ENCODE measurements at regions not wholly inside any gene's neighbourhood (a gene's known extent, or its start where the extent isn't known, plus 50 kb on each side); places are given as distances from the start of the nearest gene placed in this dataset.

DNA sequence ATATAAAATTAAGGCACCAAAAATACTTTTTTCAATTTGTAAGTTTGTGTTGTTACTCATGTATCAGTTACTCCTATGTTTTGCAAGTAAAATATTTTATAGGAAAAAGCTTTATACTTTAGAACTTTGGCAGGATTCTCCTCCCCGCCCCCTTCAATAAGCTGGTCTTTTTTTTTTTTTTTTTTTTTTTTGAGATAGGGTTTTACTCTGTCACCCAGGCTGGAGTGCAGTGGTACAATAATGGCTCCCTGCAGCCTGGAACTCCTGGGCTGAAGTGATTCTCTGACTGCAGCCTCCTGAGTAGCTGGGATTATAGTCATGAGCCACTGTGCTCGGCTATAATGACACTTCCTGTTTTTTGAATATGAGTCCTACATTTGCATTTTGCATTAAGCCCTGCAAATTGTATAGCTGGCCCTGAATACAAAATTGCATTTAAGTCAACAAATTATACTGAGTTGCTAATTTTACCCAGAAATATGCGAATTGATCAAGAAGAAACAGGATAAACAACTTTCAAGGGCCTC, 192.9 kb downstream of the PIK3R1 start:
- Mint-ChIP-seq H3K27ac (no peak overlapping the region), H3K9me3 (no peaks in the 10 kb centered on the region), H3K4me1 (peaks cover 12 to 26% (median 14%) of the 10 kb centered on the region in 7 donors), H3K27me3 (peaks cover 0 to 8% (median 0%) of the 10 kb centered on the region in 5 donors), H3K4me3 (no peak overlapping the region), H3K36me3 (peaks cover 0 to 4% (median 0%) of the 10 kb centered on the region in 5 donors)
- H3K4me1 ChIP-seq (ENCODE audit: control insufficient read depth in 2 of 2, insufficient read depth in 2 of 2, low read length in 2 of 2): peaks cover 8 to 18% of the 10 kb centered on the region in 2 donors
- intact Hi-C loops (cut with micrococcal nuclease): no loop called here
- no peak overlapping the region for H3K27ac ChIP-seq (ENCODE audit: low read depth, low read length)
- no peak overlapping the region for H3K4me3 ChIP-seq (ENCODE audit: low read length)
- no peak for DNase-seq
- ATAC-seq: no peak
- ChIA-PET POLR2A (no interaction called here), CTCF (interaction anchor here (1.1 kb wide), 1 partner anchor 11 kb away, joined by 3 read pairs; no protein-coding TSS in a partner anchor)
- H3K27me3 ChIP-seq (ENCODE audit: control insufficient read depth in 2 of 2, insufficient read depth in 2 of 2, low read length in 2 of 2): no peaks in the 10 kb centered on the region
- no peaks in the 10 kb centered on the region for H3K36me3 ChIP-seq (ENCODE audit: control insufficient read depth in 2 of 3, insufficient read depth in 3 of 3, low read length in 3 of 3)
- no peaks in the 10 kb centered on the region for H3K9me3 ChIP-seq (ENCODE audit: control insufficient read depth in 2 of 3, low read length in 3 of 3)

DNA sequence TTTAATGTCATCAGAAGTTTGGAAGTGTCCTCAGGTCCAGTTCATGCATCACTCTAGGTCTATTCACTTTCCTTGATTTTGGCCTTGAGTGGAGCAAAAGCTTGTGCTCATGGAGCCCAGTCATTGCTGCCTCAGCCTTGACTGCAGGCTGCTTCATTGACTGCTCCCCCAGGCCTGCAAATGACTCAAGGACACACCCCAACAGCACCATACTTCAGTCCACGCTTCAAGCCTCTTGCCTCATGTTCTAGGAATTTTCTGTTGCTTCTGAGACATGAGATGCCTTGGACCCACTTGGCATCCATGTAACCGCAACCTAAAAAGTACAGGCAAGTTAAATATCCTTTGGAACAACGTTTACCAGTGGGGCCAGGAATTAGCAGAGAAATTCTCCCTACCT, 193.7 kb downstream of the PIK3R1 start:
- ChIA-PET POLR2A (interaction anchor here (0.6 kb wide), 1 partner anchor 1186 kb away, joined by 3 read pairs; no protein-coding TSS in a partner anchor), CTCF (interaction anchor here (1.1 to 1.2 kb wide), 2 partner anchors 9 to 10 kb away, joined by 3 read pairs; no protein-coding TSS in a partner anchor)
- peak overlapping the region in 1 of 10 donors; percentile 17 for H3K4me3 Mint-ChIP-seq
- H3K27me3 Mint-ChIP-seq: peaks cover 0 to 8% (median 0%) of the 10 kb centered on the region in 5 donors
- DNase-seq (no peak), ATAC-seq (no peak)
- H3K9me3 ChIP-seq (ENCODE audit: control insufficient read depth in 2 of 3, low read length in 3 of 3): no peaks in the 10 kb centered on the region
- peaks cover 0 to 4% (median 0%) of the 10 kb centered on the region in 5 donors for H3K36me3 Mint-ChIP-seq
- no peak overlapping the region for H3K27ac Mint-ChIP-seq
- H3K4me3 ChIP-seq (ENCODE audit: low read length): no peak overlapping the region
- H3K27me3 ChIP-seq (ENCODE audit: control insufficient read depth in 2 of 2, insufficient read depth in 2 of 2, low read length in 2 of 2): no peaks in the 10 kb centered on the region
- no peaks in the 10 kb centered on the region for H3K9me3 Mint-ChIP-seq
- peaks cover 8 to 18% of the 10 kb centered on the region in 2 donors for H3K4me1 ChIP-seq (ENCODE audit: control insufficient read depth in 2 of 2, insufficient read depth in 2 of 2, low read length in 2 of 2)
- H3K27ac ChIP-seq (ENCODE audit: low read depth, low read length): no peak overlapping the region
- H3K4me1 Mint-ChIP-seq: peaks cover 12 to 26% (median 14%) of the 10 kb centered on the region in 7 donors
- H3K36me3 ChIP-seq (ENCODE audit: control insufficient read depth in 2 of 3, insufficient read depth in 3 of 3, low read length in 3 of 3): no peaks in the 10 kb centered on the region
- intact Hi-C loops (cut with micrococcal nuclease): no loop called here

DNA sequence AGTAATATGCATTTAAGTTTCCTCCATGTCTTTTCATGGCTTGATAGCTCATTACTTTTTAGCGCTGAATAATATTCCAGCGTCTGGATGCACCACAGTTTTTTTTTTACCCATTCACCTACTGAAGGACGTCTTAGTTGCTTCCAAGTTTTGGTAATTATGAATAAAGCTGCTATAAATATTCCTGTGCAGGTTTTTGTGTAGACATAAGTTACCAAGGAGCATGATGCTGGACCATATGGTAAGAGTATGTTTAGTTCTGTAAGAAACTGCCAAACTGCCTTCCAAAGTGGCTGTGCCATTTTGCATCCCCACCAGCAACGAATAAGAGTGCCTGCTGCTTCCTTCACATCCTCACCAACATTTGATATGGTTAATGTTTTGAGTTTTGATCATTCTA, 195.6 kb downstream of the PIK3R1 start:
- POLR2A ChIA-PET: no interaction called here
- DNase-seq (no peak), ATAC-seq (no peak)
- CTCF ChIA-PET: no interaction called here
- H3K4me3 Mint-ChIP-seq: no peak overlapping the region
- H3K36me3 ChIP-seq (ENCODE audit: control insufficient read depth in 2 of 3, insufficient read depth in 3 of 3, low read length in 3 of 3): no peaks in the 10 kb centered on the region
- H3K4me1 Mint-ChIP-seq: peaks cover 13 to 23% (median 22%) of the 10 kb centered on the region in 7 donors
- intact Hi-C loops (cut with micrococcal nuclease): no loop called here
- no peak overlapping the region for H3K4me3 ChIP-seq (ENCODE audit: low read length)
- peaks cover 0 to 4% (median 0%) of the 10 kb centered on the region in 5 donors for H3K36me3 Mint-ChIP-seq
- peaks cover 8 to 18% of the 10 kb centered on the region in 2 donors for H3K4me1 ChIP-seq (ENCODE audit: control insufficient read depth in 2 of 2, insufficient read depth in 2 of 2, low read length in 2 of 2)
- H3K9me3 ChIP-seq (ENCODE audit: control insufficient read depth in 2 of 3, low read length in 3 of 3): no peaks in the 10 kb centered on the region
- no peaks in the 10 kb centered on the region for H3K27me3 ChIP-seq (ENCODE audit: control insufficient read depth in 2 of 2, insufficient read depth in 2 of 2, low read length in 2 of 2)
- no peaks in the 10 kb centered on the region for H3K9me3 Mint-ChIP-seq
- H3K27ac Mint-ChIP-seq: no peak overlapping the region
- no peak overlapping the region for H3K27ac ChIP-seq (ENCODE audit: low read depth, low read length)
- peaks cover 0 to 8% (median 0%) of the 10 kb centered on the region in 5 donors for H3K27me3 Mint-ChIP-seq

DNA sequence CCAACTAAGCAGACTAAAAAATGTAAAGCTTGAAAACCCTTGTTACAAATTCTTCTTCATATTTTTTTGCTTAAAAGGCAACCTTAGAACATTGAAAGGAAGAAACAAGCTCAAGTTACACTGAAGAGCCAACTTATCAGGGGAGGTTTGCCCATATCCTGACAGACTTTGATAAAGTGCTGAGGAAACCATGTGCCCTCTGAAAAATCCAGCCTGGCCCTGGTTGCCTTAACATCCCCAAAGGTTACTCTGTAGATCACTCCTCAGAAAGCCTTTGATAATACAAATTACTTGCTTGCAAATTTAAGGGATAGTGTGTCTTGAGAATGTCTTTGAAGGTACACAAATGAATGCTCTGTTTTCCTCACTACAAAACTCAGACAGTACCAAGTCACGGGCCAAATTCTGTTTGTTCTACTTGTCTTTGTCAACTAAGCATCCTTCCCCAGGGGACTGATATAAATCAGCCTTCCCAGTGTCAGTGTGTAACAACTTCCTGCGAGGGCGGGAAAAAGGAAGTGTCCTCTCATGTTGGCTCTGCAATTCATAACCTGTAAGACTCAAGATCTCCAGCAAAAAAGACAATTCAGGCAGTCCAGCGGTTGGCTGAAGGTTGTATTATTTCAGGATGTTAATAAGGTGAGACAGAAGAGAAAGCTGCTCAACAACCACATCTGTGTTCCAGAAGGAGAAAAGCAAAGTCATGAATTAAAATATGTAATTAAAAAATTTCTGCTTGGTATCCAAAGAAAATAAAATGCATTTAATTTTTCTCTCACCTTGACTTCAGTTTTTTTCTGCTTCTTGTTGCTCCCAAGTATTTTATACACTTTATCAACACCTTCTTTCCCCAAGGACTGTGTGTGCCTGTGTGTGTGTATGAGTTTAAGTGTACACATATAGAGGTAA, 199.9 kb downstream of the PIK3R1 start:
- DNase-seq: no peak
- intact Hi-C loops (cut with micrococcal nuclease): no loop called here
- no peaks in the 10 kb centered on the region for H3K9me3 Mint-ChIP-seq
- Histone ChIP-seq H3K27ac (ENCODE audit: low read depth, low read length) (no peak overlapping the region), H3K36me3 (ENCODE audit: control insufficient read depth in 2 of 3, insufficient read depth in 3 of 3, low read length in 3 of 3) (no peaks in the 10 kb centered on the region), H3K4me1 (ENCODE audit: control insufficient read depth in 2 of 2, insufficient read depth in 2 of 2, low read length in 2 of 2) (no peaks in the 10 kb centered on the region), H3K27me3 (ENCODE audit: control insufficient read depth in 2 of 2, insufficient read depth in 2 of 2, low read length in 2 of 2) (no peaks in the 10 kb centered on the region), H3K9me3 (ENCODE audit: control insufficient read depth in 2 of 3, low read length in 3 of 3) (no peaks in the 10 kb centered on the region), H3K4me3 (ENCODE audit: low read length) (no peak overlapping the region)
- ChIA-PET CTCF (no interaction called here), POLR2A (interaction anchor here (2.0 kb wide), 1 partner anchor 9 kb away, joined by 4 read pairs; no protein-coding TSS in a partner anchor)
- ATAC-seq: no peak
- peaks cover 4 to 10% (median 9%) of the 10 kb centered on the region in 7 donors for H3K4me1 Mint-ChIP-seq
- peaks cover 0 to 4% (median 0%) of the 10 kb centered on the region in 5 donors for H3K36me3 Mint-ChIP-seq
- no peak overlapping the region for H3K27ac Mint-ChIP-seq
- no peak overlapping the region for H3K4me3 Mint-ChIP-seq
- H3K27me3 Mint-ChIP-seq: peaks cover 0 to 8% (median 0%) of the 10 kb centered on the region in 5 donors

DNA sequence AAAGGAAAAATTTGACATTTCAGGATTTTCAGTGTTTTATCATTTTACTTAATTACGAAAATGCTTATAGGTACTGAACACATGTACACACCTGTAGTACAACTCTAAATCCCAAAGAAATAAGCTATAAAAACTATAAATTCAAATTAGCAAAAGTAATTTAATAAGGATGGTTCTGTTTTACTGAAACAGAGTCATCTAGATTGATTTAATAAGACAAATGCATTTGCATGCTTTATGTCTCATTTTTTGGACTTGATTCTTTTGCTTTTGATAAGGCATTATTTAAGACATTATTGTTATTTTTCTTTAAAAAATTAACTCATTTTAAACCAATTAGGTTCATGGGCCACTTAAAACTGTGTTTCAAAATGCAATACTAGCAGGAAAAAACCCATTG, 201.2 kb downstream of the PIK3R1 start:
- H3K27ac ChIP-seq (ENCODE audit: low read depth, low read length): no peak overlapping the region
- no peak overlapping the region for H3K4me3 ChIP-seq (ENCODE audit: low read length)
- Mint-ChIP-seq H3K27ac (no peak overlapping the region), H3K4me1 (peaks cover 4 to 10% (median 9%) of the 10 kb centered on the region in 7 donors), H3K9me3 (no peaks in the 10 kb centered on the region), H3K36me3 (peaks cover 0 to 4% (median 0%) of the 10 kb centered on the region in 5 donors), H3K27me3 (peaks cover 0 to 8% (median 0%) of the 10 kb centered on the region in 5 donors), H3K4me3 (no peak overlapping the region)
- H3K4me1 ChIP-seq (ENCODE audit: control insufficient read depth in 2 of 2, insufficient read depth in 2 of 2, low read length in 2 of 2): no peaks in the 10 kb centered on the region
- H3K9me3 ChIP-seq (ENCODE audit: control insufficient read depth in 2 of 3, low read length in 3 of 3): no peaks in the 10 kb centered on the region
- POLR2A ChIA-PET: no interaction called here
- no peaks in the 10 kb centered on the region for H3K27me3 ChIP-seq (ENCODE audit: control insufficient read depth in 2 of 2, insufficient read depth in 2 of 2, low read length in 2 of 2)
- intact Hi-C loops (cut with micrococcal nuclease): no loop called here
- ATAC-seq (no peak), DNase-seq (no peak)
- CTCF ChIA-PET: no interaction called here
- H3K36me3 ChIP-seq (ENCODE audit: control insufficient read depth in 2 of 3, insufficient read depth in 3 of 3, low read length in 3 of 3): no peaks in the 10 kb centered on the region

DNA sequence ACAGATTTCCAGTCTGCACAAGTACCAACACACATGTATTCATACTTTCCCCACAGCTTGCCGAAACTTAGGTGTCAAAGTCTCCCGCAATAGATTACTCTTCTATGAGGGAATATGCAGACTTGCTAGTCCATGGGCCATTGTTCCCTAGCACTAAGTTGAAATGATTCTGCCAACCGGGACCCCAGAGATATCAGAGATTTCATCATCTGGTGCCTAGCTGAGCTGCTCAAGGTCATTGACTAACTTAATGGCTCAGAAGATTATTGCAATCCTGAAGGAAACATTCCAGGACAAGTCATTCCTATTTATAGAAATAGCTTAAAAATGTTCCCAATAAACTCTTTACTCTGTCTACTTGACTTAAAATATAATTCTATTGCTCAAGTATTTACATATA, 202.6 kb downstream of the PIK3R1 start:
- CTCF ChIA-PET: no interaction called here
- H3K36me3 Mint-ChIP-seq: no peaks in the 10 kb centered on the region
- no peaks in the 10 kb centered on the region for H3K9me3 Mint-ChIP-seq

More for the DNA sequence above, 202.6 kb downstream of the PIK3R1 start:
- ATAC-seq (no peak), DNase-seq (no peak)
- POLR2A ChIA-PET: no interaction called here
- Histone ChIP-seq H3K4me3 (ENCODE audit: low read length) (no peak overlapping the region), H3K27me3 (ENCODE audit: control insufficient read depth in 2 of 2, insufficient read depth in 2 of 2, low read length in 2 of 2) (no peaks in the 10 kb centered on the region), H3K36me3 (ENCODE audit: control insufficient read depth in 2 of 3, insufficient read depth in 3 of 3, low read length in 3 of 3) (no peaks in the 10 kb centered on the region), H3K4me1 (ENCODE audit: control insufficient read depth in 2 of 2, insufficient read depth in 2 of 2, low read length in 2 of 2) (no peaks in the 10 kb centered on the region), H3K27ac (ENCODE audit: low read depth, low read length) (no peak overlapping the region), H3K9me3 (ENCODE audit: control insufficient read depth in 2 of 3, low read length in 3 of 3) (no peaks in the 10 kb centered on the region)
- H3K4me3 Mint-ChIP-seq: no peak overlapping the region
- no peak overlapping the region for H3K27ac Mint-ChIP-seq
- peaks cover 0 to 6% (median 0%) of the 10 kb centered on the region in 5 donors for H3K27me3 Mint-ChIP-seq
- peaks cover 6 to 16% (median 10%) of the 10 kb centered on the region in 7 donors for H3K4me1 Mint-ChIP-seq
- intact Hi-C loops (cut with micrococcal nuclease): no loop called here

All from naive thymus-derived CD4-positive, alpha-beta T cell (primary cell).